ENCODE measurements at regions not wholly inside any gene's neighbourhood (a gene's known extent, or its start where the extent isn't known, plus 50 kb on each side); places are given as distances from the start of the nearest gene placed in this dataset.
A peak's percentile ranks its signal among the peaks of the same experiment; 100 is the strongest.

DNA sequence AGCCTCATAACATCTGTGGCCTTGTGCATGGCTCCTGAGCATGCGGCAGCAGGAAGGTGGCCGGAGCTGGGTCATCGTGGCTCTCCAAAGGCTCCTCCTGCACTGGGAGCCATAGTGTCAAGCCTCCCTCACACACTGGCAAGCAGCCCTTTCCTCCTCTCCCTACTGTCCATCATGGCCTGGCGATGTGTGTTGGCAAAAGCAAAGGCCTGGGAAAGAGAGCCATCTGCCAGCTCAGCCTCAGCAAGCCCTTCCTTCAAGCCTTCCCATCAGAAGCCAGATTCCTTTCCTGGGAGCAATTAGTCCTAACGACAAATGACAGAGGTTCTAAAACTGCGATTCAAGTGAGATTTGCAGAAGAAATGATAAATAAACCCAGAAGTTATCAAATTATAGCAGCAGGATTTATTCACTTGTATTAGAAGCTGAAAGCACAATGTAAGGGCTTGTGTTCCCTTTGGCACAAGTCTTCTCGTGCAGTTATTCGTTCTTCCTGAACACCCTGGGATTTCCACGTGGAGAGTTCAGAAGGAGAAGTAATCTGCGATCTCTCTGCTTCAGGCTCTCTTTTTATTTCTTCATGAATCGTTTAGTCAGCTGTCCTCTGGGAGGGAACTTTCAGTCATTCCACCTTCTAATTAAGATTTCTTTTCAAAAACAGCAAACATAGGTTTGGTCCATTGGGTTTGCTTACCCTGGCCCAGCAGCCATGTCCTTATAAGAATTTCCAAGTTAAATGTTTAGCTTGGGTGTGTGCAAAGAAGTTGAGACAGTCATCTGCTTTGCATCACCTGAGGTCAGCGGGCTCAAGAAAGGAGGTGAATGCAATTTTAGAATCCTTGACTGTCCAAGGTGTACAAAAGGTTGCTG is 110.3 kb upstream of the TMC3 start:
- no peak for DNase-seq (ENCODE audit: low read depth)

DNA sequence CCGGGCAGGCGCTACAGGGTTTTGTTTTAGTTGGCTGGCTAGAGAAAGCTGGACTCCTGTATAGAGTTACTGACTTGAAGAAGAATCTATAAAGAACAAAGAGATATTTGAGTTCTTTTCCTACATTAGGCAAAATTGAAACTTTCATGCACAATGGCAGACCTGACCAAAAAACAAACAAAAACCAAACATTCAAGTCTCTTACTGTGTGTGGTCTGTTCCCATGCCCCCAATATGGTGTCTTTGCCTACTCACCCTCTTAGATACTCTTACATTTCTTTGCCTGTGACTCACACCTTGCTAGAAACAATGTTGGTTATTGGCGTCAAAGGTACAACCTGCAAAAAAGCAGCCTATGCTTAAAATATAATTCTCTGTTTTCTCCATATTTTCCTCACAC is 109.5 kb upstream of the TMC3 start:
- DNase-seq (ENCODE audit: low read depth), result no peak

DNA sequence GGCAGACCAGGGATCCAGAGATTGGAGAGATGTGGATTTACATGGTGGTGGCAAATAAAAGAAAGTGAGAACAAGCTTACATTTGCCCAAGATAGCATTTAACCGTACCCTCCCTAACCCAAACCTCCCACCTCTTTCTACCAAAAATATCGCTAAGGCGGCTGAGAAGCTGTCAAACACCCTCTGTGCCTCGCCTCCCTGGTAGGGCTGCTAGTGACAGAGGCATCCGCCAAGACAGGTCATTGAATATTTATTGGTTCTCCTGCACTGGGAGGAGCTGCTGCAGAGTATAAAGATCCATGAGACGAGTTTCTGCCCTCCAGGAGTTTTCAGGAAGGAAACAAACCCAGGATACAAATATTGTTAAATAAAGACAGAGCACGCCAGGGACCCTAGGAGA is 107.3 kb upstream of the TMC3 start:
- DNase-seq (ENCODE audit: low read depth), result no peak

GRCh38 chr15:81480645-81481053 is 106.6 kb upstream of the TMC3 start:
- peak; percentile 9 for DNase-seq (ENCODE audit: low read depth)

DNA sequence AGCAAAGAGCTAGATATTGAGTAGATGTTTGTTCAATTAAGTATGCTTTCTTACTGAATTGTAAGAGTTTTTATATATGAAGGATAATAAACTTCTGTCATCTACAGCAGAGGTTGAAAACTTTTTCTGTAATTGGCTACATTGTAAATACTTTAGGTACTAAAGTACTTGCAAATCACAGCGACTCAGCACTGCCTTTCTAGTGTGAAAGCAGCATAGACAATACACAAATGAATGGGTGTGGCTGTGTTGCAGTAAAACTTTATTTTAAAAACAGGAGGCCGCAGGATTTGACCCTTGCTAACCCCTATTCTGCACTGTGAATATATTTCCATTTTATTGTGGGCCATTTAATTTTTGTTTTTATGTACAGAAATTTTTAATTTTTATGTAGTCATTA is 104.3 kb upstream of the TMC3 start:
- no peak for DNase-seq (ENCODE audit: low read depth)

- DNase-seq (ENCODE audit: low read depth), result no peak
These were observed 101.9 kb upstream of the TMC3 start for GRCh38 chr15:81475926-81476325.

GRCh38 chr15:81475471-81475870 is 101.5 kb upstream of the TMC3 start:
- no peak for DNase-seq (ENCODE audit: low read depth)

DNA sequence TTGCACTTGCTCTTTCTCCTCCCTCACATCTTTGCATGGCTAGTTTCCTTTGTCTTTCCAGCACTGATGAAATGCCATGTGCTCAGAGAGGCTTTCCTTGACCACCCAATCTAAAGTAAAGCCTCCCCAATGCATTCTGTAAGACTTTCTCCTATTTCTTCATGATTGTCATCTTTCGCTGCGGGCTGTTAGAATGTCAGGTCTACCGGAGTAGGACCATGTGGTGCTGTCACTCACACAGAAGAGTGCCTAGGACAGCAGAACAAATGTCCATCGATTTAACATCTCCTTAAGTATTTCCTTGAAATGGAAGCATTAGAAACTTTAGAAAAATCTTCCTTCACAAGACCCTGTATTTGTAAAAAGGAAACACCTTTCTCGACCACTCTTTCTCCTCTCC is 99.9 kb upstream of the TMC3 start:
- DNase-seq (ENCODE audit: low read depth), result no peak

DNA sequence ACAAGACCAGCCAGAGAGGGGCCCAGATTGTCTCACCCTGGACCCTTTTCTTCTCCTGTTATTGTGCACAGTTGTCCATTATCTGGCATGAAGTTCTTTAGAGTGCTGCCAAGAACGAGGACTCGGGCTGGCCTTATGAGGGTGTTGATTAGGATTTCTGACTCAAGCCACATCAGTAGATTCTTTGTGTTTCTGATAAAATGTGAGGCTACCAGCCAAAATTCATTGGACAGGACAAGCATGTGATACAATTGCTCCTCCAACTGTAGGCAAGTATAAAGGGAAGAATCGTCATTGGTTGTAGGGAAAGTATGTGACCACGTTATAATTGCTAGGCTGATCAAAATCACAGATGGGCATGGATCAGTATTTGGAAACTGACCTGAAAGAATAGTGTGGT is 99.2 kb upstream of the TMC3 start:
- DNase-seq (ENCODE audit: low read depth), result no peak

- DNase-seq (ENCODE audit: low read depth), result no peak
These were observed 97.1 kb upstream of the TMC3 start for GRCh38 chr15:81471151-81471550.

- no peak for DNase-seq (ENCODE audit: low read depth)
These were observed 95.1 kb upstream of the TMC3 start for GRCh38 chr15:81469154-81469553.

DNA sequence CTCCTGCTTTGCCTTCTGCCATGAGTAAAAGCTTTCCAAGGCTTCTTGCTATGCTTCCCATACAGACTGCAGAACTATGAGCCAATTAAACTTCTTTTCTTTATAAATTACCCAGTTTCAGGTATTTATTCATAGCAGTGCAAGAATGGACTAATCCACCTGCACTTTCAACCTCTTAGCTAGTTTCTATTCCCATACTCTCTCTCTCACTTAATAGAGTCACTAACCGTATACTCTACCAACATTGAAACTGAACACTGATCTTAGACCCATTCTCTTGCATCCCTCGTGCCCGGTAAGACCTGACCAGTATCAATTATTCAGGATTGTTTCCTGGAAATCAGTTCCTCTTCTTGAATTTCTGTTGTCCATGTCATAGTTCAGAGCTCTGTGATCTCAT is 92.7 kb upstream of the TMC3 start:
- DNase-seq (ENCODE audit: low read depth), result no peak

DNA sequence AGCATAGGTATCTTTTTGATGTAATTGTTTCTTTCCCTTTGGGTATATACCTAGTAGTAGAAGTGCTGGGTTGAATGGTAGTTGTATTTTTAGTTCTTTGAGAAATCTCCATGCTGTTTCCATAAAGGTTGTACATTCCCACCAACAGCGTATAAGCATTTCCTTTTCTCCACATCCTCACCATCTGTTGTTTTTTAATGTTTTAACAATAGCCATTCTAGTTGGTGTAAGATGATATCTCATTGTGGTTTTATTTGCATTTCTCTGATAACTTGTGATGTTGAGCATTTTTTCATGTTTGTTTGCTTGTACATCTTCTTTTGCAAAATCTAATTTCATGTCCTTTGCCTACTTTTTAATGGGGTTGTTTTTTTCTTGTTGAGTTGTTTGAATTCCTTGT is 80.0 kb upstream of the TMC3 start:
- no peak for DNase-seq (ENCODE audit: low read depth)

- no peak for DNase-seq (ENCODE audit: low read depth)
These were observed 76.7 kb upstream of the TMC3 start for GRCh38 chr15:81450721-81451120.

DNA sequence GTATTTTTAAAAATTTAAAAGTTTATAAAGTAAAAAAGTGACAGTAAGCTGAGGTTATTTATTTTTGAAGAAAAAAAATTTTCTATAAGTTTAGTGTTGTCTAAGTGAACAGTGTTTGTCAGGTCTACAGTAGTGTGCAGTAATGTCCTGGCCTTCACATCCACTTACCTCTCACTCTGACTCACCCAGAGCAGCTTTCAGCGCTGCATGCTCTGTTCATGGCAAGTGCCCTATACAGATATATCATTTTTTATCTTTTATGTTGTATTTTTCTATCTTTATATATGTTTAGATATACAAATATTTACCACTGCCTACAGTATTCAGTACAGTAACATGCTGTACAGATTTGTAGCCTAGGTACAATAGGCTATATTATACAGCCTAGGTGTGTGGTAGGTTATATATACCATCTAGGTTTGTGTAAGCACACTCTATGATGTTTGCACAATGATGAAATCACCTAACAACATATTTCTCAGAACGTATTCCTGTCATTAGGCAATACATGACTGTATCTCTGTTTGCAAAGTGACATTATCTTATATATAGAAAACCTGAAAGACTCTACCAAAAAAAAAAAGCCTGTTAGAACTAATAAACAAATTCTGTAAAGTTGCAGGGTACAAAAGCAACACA is 75.9 kb upstream of the TMC3 start:
- no peak for DNase-seq (ENCODE audit: low read depth)

- no peak for DNase-seq (ENCODE audit: low read depth)
These were observed 69.2 kb upstream of the TMC3 start for GRCh38 chr15:81443040-81443820.

GRCh38 chr15:81442454-81442853 is 68.4 kb upstream of the TMC3 start:
- DNase-seq (ENCODE audit: low read depth), result no peak

GRCh38 chr15:81434851-81435250 is 60.8 kb upstream of the TMC3 start:
- no peak for DNase-seq (ENCODE audit: low read depth)

GRCh38 chr15:81433462-81433861 is 59.4 kb upstream of the TMC3 start:
- no peak for DNase-seq (ENCODE audit: low read depth)

DNA sequence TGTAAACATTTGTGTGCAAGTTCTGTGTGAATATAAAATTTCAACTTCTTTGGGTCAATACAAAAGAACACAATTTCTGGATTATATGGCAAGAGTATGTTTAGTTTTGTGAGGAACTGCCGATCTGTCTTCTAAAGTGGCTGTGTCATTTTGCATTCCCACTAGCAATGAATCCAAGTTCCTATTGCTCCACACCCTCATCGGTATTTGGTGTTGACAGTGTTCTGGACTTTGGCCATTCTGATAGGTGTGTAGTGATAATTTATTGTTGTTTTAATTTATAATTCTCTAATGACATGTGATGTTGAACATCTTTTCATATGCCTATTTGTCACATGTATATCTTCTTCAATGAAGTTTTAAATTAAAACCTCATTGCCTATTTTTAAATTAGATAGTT is 58.2 kb upstream of the TMC3 start:
- no peak for DNase-seq (ENCODE audit: low read depth)

DNA sequence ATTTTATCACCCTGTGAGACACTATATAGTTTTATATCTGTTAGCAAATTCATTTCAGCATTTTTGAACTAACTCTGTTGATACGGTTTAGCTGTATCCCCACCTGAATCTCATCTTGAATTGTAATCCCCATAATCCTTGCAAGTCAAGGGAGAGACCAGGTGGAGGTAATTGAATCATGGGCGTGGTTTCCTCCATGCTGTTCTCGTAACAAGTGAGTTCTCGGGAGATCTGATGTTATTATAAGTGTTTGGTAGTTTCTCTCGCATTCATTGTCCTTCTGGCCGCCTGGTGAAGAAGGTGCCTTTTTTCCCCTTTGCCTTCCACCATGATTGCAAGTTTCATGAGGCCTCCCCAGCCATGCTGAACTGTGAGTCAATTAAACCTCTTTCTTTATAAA is 53.2 kb upstream of the TMC3 start:
- DNase-seq (ENCODE audit: low read depth), result no peak

- DNase-seq (ENCODE audit: low read depth), result no peak
These were observed 51.9 kb upstream of the TMC3 start for GRCh38 chr15:81425905-81426304.
